ENCODE measurements at regions not wholly inside any gene's neighbourhood (a gene's known extent, or its start where the extent isn't known, plus 50 kb on each side); places are given as distances from the start of the nearest gene placed in this dataset.

DNA sequence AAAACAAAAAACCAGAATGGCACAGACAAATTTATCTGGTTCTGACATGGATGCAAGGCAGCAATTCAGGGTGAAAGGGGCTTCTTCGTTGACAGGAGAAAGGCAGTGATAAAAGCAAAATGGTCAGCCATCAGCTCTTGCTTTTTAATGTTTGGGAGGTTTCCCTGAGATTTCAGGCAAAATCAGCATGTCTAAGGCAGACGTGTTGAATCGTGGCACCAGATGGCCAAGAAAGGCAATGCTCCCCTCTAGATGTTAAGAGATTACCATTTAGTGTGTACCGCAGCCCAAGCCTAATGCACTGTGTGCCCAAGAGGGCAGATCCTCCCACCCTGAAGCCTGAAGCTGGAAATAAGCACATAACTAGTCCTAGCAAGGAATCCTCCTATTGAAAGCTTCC, 88.8 kb upstream of the GALNT18 start:
- no peak overlapping the region for H3K9ac ChIP-seq (ENCODE audit: low read depth, low read length)
- no peak for TF ChIP-seq EZH2 (IDR thresholded peaks at IDR 0.05; ENCODE audit: borderline replicate concordance, low read depth, low read length, severe bottlenecking)
- TF ChIP-seq, protein P1, sequence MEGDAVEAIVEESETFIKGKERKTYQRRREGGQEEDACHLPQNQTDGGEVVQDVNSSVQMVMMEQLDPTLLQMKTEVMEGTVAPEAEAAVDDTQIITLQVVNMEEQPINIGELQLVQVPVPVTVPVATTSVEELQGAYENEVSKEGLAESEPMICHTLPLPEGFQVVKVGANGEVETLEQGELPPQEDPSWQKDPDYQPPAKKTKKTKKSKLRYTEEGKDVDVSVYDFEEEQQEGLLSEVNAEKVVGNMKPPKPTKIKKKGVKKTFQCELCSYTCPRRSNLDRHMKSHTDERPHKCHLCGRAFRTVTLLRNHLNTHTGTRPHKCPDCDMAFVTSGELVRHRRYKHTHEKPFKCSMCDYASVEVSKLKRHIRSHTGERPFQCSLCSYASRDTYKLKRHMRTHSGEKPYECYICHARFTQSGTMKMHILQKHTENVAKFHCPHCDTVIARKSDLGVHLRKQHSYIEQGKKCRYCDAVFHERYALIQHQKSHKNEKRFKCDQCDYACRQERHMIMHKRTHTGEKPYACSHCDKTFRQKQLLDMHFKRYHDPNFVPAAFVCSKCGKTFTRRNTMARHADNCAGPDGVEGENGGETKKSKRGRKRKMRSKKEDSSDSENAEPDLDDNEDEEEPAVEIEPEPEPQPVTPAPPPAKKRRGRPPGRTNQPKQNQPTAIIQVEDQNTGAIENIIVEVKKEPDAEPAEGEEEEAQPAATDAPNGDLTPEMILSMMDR (IDR thresholded peaks at IDR 0.05; ENCODE audit: borderline replicate concordance, extremely low read depth, low read length, poor library complexity, severe bottlenecking) = no peak
- H3K4me2 ChIP-seq (ENCODE audit: insufficient read depth, low read length) = no peak overlapping the region
- H3K9me3 ChIP-seq (ENCODE audit: insufficient read depth, low read length, severe bottlenecking) = no peaks in the 10 kb centered on the region
- no peaks in the 10 kb centered on the region for H3K36me3 ChIP-seq (ENCODE audit: insufficient read depth, low read length)
- no peak for DNase-seq
- no peak overlapping the region for H2AFZ ChIP-seq (ENCODE audit: low read depth, low read length)
- no peak for ATAC-seq (ENCODE audit: insufficient read depth, low read depth)
- H3K27ac ChIP-seq (ENCODE audit: low read length) = no peak overlapping the region
- no peak overlapping the region for H3K4me3 ChIP-seq (ENCODE audit: low read depth in 1 of 2, low read length in 2 of 2)
- no peaks in the 10 kb centered on the region for H3K79me2 ChIP-seq (ENCODE audit: insufficient read depth, low read length)
- H3K27me3 ChIP-seq (ENCODE audit: insufficient read depth, low read length, poor library complexity) = peaks cover 9% of the 10 kb centered on the region
- H3K4me1 ChIP-seq (ENCODE audit: insufficient read depth, low read length) = no peaks in the 10 kb centered on the region
- H4K20me1 ChIP-seq (ENCODE audit: insufficient read depth, low read length) = no peaks in the 10 kb centered on the region

DNA sequence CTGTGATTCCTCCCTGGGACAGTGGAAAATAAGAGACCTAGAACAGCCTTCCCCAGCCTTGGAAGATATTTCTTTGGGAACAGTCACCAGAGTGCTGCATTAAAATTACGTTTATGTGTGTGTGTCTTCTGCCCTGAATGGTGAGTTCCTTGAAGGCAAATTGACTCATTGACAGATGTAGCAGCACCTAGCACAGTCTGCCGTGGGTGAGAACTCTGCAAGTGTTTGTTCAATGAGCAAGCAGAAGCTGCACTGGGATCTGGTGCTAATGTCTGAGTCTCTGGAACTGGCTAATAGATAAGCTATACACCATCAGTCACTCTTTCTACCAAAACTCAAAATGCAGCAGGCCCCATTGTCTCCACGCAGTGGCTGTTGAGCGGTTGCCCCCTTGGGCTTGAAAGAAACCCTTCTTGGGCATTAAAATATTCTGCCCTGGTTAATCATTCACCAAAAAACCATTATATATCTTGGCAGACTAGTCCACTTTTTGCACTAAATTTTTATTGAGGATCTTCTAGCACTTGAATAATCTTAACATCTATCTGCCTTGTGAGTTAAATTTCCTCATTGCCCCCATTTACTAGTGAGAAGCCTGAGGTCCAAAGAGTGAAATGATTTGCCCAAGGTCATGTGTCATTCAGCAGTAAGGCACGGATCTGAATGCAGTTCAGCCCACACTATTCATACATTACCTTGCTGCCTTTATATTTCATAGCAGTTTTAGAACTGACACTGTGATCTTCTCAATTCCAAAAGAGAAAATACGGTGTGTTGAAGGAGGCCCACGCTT, 87.8 kb upstream of the GALNT18 start:
- no peak for TF ChIP-seq EZH2 (IDR thresholded peaks at IDR 0.05; ENCODE audit: borderline replicate concordance, low read depth, low read length, severe bottlenecking)
- TF ChIP-seq, protein P1 (IDR thresholded peaks at IDR 0.05; ENCODE audit: borderline replicate concordance, extremely low read depth, low read length, poor library complexity, severe bottlenecking) = no peak
- Histone ChIP-seq H3K9me3 (ENCODE audit: insufficient read depth, low read length, severe bottlenecking) (no peaks in the 10 kb centered on the region), H2AFZ (ENCODE audit: low read depth, low read length) (no peak overlapping the region), H3K4me2 (ENCODE audit: insufficient read depth, low read length) (no peak overlapping the region), H3K9ac (ENCODE audit: low read depth, low read length) (no peak overlapping the region), H3K27me3 (ENCODE audit: insufficient read depth, low read length, poor library complexity) (peaks cover 9% of the 10 kb centered on the region), H4K20me1 (ENCODE audit: insufficient read depth, low read length) (no peaks in the 10 kb centered on the region), H3K36me3 (ENCODE audit: insufficient read depth, low read length) (no peaks in the 10 kb centered on the region), H3K4me1 (ENCODE audit: insufficient read depth, low read length) (no peaks in the 10 kb centered on the region), H3K27ac (ENCODE audit: low read length) (no peak overlapping the region), H3K79me2 (ENCODE audit: insufficient read depth, low read length) (no peaks in the 10 kb centered on the region), H3K4me3 (ENCODE audit: low read depth in 1 of 2, low read length in 2 of 2) (no peak overlapping the region)
- DNase-seq (no peak), ATAC-seq (ENCODE audit: insufficient read depth, low read depth) (no peak)

DNA sequence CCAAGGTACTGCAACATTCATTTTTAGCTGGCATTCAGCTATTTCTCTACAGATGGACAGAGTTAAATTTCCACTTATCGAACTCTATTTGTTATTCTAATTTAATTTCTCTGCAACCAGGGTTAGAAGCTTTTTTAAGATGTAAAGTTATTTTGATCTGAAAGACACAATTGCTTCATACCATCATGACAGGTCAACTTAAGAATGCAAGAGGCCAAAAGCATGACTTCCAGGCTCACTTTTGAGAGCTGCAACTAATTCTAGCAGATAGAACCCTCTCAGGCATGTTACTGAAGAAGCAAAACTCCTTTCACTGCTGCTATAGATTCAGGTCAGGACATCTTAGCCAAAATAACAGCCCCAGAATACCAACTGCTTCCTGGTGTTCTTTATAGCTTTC, 86.5 kb upstream of the GALNT18 start:
- Histone ChIP-seq H4K20me1 (ENCODE audit: insufficient read depth, low read length) (no peaks in the 10 kb centered on the region), H3K9me3 (ENCODE audit: insufficient read depth, low read length, severe bottlenecking) (no peaks in the 10 kb centered on the region), H3K79me2 (ENCODE audit: insufficient read depth, low read length) (no peaks in the 10 kb centered on the region), H3K4me3 (ENCODE audit: low read depth in 1 of 2, low read length in 2 of 2) (no peak overlapping the region), H2AFZ (ENCODE audit: low read depth, low read length) (no peak overlapping the region), H3K27ac (ENCODE audit: low read length) (no peak overlapping the region), H3K36me3 (ENCODE audit: insufficient read depth, low read length) (no peaks in the 10 kb centered on the region), H3K9ac (ENCODE audit: low read depth, low read length) (no peak overlapping the region), H3K4me2 (ENCODE audit: insufficient read depth, low read length) (no peak overlapping the region), H3K27me3 (ENCODE audit: insufficient read depth, low read length, poor library complexity) (peaks cover 12% of the 10 kb centered on the region), H3K4me1 (ENCODE audit: insufficient read depth, low read length) (no peaks in the 10 kb centered on the region)
- DNase-seq (no peak), ATAC-seq (ENCODE audit: insufficient read depth, low read depth) (no peak)
- TF ChIP-seq EZH2 (IDR thresholded peaks at IDR 0.05; ENCODE audit: borderline replicate concordance, low read depth, low read length, severe bottlenecking) = no peak
- TF ChIP-seq, protein P1 (IDR thresholded peaks at IDR 0.05; ENCODE audit: borderline replicate concordance, extremely low read depth, low read length, poor library complexity, severe bottlenecking) = no peak

All from DND-41 (cell line).